Thyroid gland (tissue), 4 donors: ENCODE measurements at regions not wholly inside any gene's neighbourhood (a gene's known extent, or its start where the extent isn't known, plus 50 kb on each side); places are given as distances from the start of the nearest gene placed in this dataset.

Experiments
- DNase-seq, 2 donors: peaks; one replicate each; pipeline ENCODE4 v3.0.0-alpha.2; 2019
- H3K27ac ChIP-seq, 3 donors: fragments of 200-600 bp; sonication (generic); 1 replicate in 2 of 3; 2 replicates in 1 of 3; pipeline ENCODE4 v1.5.1; 2016 to 2019; ENCODE audit warnings: mild to moderate bottlenecking in 1 of 3, moderate library complexity in 1 of 3
- H3K27me3 ChIP-seq: fragments of 200-600 bp; sonication (generic); one replicate; pipeline ENCODE4 v1.5.1; 2019
- H3K36me3 ChIP-seq, 2 donors: fragments of 200-600 bp; sonication (generic); one replicate each; pipeline ENCODE4 v1.5.1; 2016 to 2019
- H3K4me1 ChIP-seq, 2 donors: fragments of 200-600 bp; sonication (generic); one replicate each; pipeline ENCODE4 v1.5.1; 2017 to 2019
- H3K4me3 ChIP-seq, 3 donors: fragments of 200-600 bp; sonication (generic); replicated peaks in 1 of 3; 1 replicate in 2 of 3; 2 replicates in 1 of 3; pipeline ENCODE4 v1.5.1; 2016; ENCODE audit warnings: mild to moderate bottlenecking in 1 of 3
- H3K9me3 ChIP-seq: fragments of 200-600 bp; sonication (generic); one replicate; pipeline ENCODE4 v1.5.1; 2017
- POLR2A ChIP-seq, 2 donors: fragments of 450-650 bp; IDR thresholded peaks; one replicate each; pipeline ENCODE4 v1.6.1; 2017; ENCODE audit warnings: antibody characterized with exemption in 2 of 2, mild to moderate bottlenecking in 2 of 2, moderate library complexity in 1 of 2
- WGBS, 2 donors: methylation state at CpG; one replicate each; pipeline ENCODE4 v1.1.5; 2017; 5-methylcytosine and 5-hydroxymethylcytosine counted together
- intact Hi-C: fragments of 100-400 bp; cut with DNase I; formaldehyde crosslinking; loops from one replicate; pipeline ENCODE4 v1.15.1; 2023
- TF ChIP-seq, protein P1 (sequence below), 6 experiments: fragments of 200-600 bp in 3 of 6; fragments of 450-650 bp in 3 of 6; sonication (generic) in 3 of 6; IDR thresholded peaks; one replicate each; pipeline ENCODE4 v1.5.1; 2016 to 2019; ENCODE audit warnings: antibody characterized with exemption in 6 of 6, mild to moderate bottlenecking in 2 of 6, inconsistent platforms in 1 of 6, moderate library complexity in 1 of 6

DNA sequence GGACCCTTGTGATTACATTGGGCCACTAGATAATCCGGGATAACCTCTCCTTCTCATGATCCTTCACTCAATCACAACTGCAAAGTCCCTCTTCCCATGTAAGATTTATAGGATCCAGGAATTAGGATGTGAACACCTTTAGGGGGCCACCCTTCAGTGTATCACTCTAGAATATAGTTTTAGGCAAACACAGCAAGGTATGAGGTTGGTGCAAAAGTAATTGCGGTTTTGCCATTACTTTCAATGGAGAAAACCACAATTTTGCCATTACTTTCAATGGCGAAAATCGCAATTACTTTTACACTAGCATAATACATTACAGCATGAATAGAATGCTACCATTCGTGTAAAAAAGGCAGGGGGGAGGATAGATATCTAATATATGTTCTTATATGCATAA is 104.0 kb downstream of the BAMBI start:
- H3K27ac ChIP-seq: no peak overlapping the region
- no peaks in the 10 kb centered on the region for H3K9me3 ChIP-seq
- DNase-seq: no peak
- no peaks in the 10 kb centered on the region for H3K4me1 ChIP-seq
- H3K4me3 ChIP-seq: no peak overlapping the region
- intact Hi-C loops: no loop called here
- no peaks in the 10 kb centered on the region for H3K27me3 ChIP-seq
- no peak for TF ChIP-seq POLR2A (IDR thresholded peaks at IDR 0.05)
- TF ChIP-seq, protein P1, sequence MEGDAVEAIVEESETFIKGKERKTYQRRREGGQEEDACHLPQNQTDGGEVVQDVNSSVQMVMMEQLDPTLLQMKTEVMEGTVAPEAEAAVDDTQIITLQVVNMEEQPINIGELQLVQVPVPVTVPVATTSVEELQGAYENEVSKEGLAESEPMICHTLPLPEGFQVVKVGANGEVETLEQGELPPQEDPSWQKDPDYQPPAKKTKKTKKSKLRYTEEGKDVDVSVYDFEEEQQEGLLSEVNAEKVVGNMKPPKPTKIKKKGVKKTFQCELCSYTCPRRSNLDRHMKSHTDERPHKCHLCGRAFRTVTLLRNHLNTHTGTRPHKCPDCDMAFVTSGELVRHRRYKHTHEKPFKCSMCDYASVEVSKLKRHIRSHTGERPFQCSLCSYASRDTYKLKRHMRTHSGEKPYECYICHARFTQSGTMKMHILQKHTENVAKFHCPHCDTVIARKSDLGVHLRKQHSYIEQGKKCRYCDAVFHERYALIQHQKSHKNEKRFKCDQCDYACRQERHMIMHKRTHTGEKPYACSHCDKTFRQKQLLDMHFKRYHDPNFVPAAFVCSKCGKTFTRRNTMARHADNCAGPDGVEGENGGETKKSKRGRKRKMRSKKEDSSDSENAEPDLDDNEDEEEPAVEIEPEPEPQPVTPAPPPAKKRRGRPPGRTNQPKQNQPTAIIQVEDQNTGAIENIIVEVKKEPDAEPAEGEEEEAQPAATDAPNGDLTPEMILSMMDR (IDR thresholded peaks at IDR 0.05): no peak
- 92 to 95% methylated on average over 5 of the region's 5 CpGs for WGBS, 2 donors
- H3K36me3 ChIP-seq: no peaks in the 10 kb centered on the region

DNA sequence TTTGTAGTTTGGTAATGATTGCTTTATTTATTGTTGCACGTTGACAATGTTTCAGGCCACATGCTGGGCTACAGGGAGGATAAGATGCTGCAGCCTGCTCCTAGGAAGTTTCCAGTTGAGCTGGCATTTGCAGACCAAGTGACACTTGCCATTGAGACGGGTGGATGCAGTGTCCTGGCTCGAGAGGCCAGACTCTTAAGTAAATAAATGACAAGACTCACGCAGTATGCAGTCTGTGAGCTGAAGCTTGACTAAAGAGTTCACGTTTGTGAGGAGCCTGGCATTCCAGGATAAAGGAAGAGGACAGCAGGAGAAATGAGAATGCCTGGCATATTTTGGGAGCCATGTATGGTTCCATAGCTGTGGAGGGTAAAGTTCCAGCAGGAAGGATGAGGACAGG is 105.8 kb downstream of the BAMBI start:
- intact Hi-C loops: no loop called here
- Histone ChIP-seq H3K4me1 (no peaks in the 10 kb centered on the region), H3K9me3 (no peaks in the 10 kb centered on the region), H3K27me3 (no peaks in the 10 kb centered on the region), H3K27ac (peak overlapping the region in 1 of 3 donors; percentile 16), H3K4me3 (no peak overlapping the region), H3K36me3 (no peaks in the 10 kb centered on the region)
- TF ChIP-seq, protein P1 (IDR thresholded peaks at IDR 0.05): no peak
- no peak for TF ChIP-seq POLR2A (IDR thresholded peaks at IDR 0.05)
- WGBS, 2 donors: 45 to 47% methylated on average over 5 of the region's 5 CpGs
- DNase-seq: peak; percentile 52 to 59

DNA sequence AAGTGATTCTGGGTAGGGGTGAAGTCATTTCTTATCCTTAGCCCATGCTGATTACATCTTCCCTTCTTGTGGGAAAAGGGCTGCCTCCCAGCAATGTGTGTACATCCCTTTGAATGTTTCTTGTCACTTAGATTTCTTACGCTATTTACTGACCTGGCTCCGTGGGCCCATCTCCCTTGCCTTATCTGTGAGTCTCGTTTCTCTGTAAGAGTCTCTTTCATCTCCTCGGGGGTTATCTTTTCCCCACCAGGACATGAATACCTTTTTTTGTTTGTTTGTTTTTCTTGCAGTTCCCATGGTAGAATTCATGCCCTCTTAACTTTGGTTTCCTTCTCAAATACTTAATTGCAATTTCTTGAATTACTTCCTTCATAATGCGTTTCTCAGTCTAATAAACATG is 107.7 kb downstream of the BAMBI start:
- Histone ChIP-seq H3K27me3 (no peaks in the 10 kb centered on the region), H3K9me3 (no peaks in the 10 kb centered on the region), H3K27ac (no peak overlapping the region), H3K4me1 (no peaks in the 10 kb centered on the region), H3K36me3 (no peaks in the 10 kb centered on the region), H3K4me3 (no peak overlapping the region)
- DNase-seq: no peak
- intact Hi-C loops: no loop called here
- 62 to 67% methylated on average over 5 of the region's 5 CpGs for WGBS, 2 donors
- TF ChIP-seq POLR2A (IDR thresholded peaks at IDR 0.05): no peak
- TF ChIP-seq, protein P1 (IDR thresholded peaks at IDR 0.05): no peak

DNA sequence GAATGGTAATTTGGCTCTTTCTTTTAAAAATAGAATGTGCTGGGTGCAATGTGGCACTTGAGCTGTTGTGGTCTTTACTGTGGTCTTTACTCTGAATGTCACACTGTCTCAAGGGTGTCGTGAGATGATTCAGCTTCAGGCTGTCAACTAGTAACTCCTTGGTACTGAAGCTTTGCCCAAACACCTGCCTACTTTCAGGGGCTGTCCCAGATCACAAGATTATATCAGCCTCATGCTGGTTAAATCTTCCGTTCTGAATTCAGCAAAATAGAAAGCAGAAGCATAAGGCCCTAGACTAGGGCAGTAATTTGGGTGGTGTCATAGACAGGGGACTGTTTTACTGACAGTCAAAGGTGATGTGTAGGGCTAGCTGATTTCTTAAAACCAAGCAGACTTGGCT is 110.9 kb downstream of the BAMBI start:
- intact Hi-C loops: no loop called here

DNA sequence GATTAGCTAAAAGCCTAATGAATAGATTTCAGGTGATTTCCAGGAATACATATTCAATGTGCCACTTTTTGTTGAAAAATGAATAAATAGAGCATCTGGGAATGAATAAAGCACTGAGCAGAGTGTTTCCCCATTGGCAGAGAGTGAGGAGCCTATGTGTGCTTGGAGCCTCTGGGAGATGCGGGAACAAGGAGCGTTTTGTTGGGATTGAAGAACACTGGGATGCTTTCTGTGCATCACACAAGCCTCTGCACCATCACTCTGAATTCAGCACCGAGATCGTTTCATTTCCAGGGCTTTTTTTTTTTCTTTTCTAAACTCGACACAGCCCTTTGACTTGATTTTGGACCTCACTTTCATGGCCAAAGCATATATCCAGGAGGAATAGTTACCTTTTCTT is 111.4 kb downstream of the BAMBI start:
- 85 to 97% methylated on average over 5 of the region's 5 CpGs for whole genome bisulfite sequencing, 2 donors
- H3K9me3 ChIP-seq: no peaks in the 10 kb centered on the region
- no peaks in the 10 kb centered on the region for H3K4me1 ChIP-seq
- H3K36me3 ChIP-seq: no peaks in the 10 kb centered on the region
- H3K27me3 ChIP-seq: no peaks in the 10 kb centered on the region
- intact Hi-C loops: no loop called here
- no peak overlapping the region for H3K4me3 ChIP-seq
- TF ChIP-seq, protein P1 (IDR thresholded peaks at IDR 0.05): no peak
- TF ChIP-seq POLR2A (IDR thresholded peaks at IDR 0.05): no peak
- no peak for DNase-seq
- H3K27ac ChIP-seq: no peak overlapping the region

More for the DNA sequence above, 110.9 kb downstream of the BAMBI start:
- no peak overlapping the region for H3K4me3 ChIP-seq
- 81 to 96% methylated on average over 2 of the region's 2 CpGs for WGBS, 2 donors
- no peaks in the 10 kb centered on the region for H3K36me3 ChIP-seq
- no peak for DNase-seq
- no peaks in the 10 kb centered on the region for H3K27me3 ChIP-seq
- H3K27ac ChIP-seq: no peak overlapping the region
- H3K4me1 ChIP-seq: no peaks in the 10 kb centered on the region
- no peak for TF ChIP-seq POLR2A (IDR thresholded peaks at IDR 0.05)
- TF ChIP-seq, protein P1 (IDR thresholded peaks at IDR 0.05): no peak
- H3K9me3 ChIP-seq: no peaks in the 10 kb centered on the region
